Left ventricle myocardium inferior (tissue), 1 donor: ENCODE measurements at regions not wholly inside any gene's neighbourhood (a gene's known extent, or its start where the extent isn't known, plus 50 kb on each side); places are given as distances from the start of the nearest gene placed in this dataset.

Experiments
- DNase-seq: peaks from one replicate; pipeline ENCODE4 v3.0.0-alpha.2; 2020
- H3K27ac ChIP-seq: fragments of 200-600 bp; replicated peaks from 2 replicates; pipeline ENCODE4 v1.8.0; 2021
- H3K27me3 ChIP-seq: fragments of 200-600 bp; 2 replicates; pipeline ENCODE4 v1.8.0; 2021; ENCODE audit warnings: low read depth
- H3K36me3 ChIP-seq: fragments of 200-600 bp; 2 replicates; pipeline ENCODE4 v1.8.0; 2021
- H3K4me1 ChIP-seq: fragments of 200-600 bp; 2 replicates; pipeline ENCODE4 v1.8.0; 2021
- H3K4me3 ChIP-seq: fragments of 200-600 bp; 2 replicates; pipeline ENCODE4 v1.8.0; 2021; ENCODE audit warnings: mild to moderate bottlenecking, moderate library complexity
- H3K9me3 ChIP-seq: fragments of 200-600 bp; replicated peaks from 2 replicates; pipeline ENCODE4 v1.8.0; 2021
- intact Hi-C: fragments of 100-400 bp; cut with micrococcal nuclease; formaldehyde crosslinking; loops from one replicate; pipeline ENCODE4 v1.11.0; 2022
- TF ChIP-seq, protein P1 (sequence below): fragments of 200-600 bp; IDR thresholded peaks from 2 replicates; pipeline ENCODE4 v1.8.0; 2021; ENCODE audit warnings: antibody characterized with exemption, mild to moderate bottlenecking, borderline replicate concordance
- donor health status: DM: no; HTN: yes; CAD: no; lungs with severe emphysema.

DNA sequence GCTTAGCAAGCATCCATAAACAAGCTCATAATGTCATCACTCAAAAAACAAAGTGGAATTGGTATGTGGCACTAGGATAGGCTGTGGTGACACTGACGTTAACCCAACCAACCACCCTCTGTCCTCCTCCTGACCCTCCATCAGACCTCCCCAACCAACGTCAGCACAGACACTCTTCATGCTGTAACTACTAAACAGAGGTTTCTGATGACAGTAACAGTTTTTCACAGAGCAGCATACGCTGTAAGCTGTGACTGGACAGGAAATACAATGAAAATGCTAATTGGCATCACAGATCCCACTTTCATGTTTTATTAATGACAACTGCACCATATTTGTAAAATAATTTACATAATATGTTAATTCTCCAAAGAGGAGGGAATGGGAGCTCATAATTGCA is 238.0 kb downstream of the IRS2 start:
- DNase-seq: no peak
- intact Hi-C loops: no loop called here

DNA sequence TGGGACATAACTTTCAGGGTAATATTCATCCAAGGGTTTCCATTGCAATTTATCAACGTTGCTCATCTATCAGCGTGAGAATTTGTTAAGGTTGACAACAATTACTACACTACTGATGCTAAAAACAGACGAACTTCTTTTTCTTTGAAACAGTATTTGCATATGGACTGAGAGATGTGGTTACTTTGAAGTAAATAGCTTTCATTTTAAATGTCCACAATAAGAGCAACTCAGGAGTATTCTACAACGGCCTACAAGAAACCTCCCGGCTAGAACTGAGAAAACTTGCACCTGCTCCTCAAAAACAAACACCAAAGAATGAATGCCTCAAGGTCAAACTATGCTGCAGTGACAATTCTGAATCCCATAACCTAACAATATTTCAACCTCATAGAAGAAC is 238.4 kb downstream of the IRS2 start:
- intact Hi-C loops: no loop called here
- H3K27me3 ChIP-seq: no peaks in the 10 kb centered on the region
- H3K4me3 ChIP-seq: no peak overlapping the region
- DNase-seq: no peak
- H3K36me3 ChIP-seq: no peaks in the 10 kb centered on the region
- H3K9me3 ChIP-seq: no peaks in the 10 kb centered on the region
- TF ChIP-seq, protein P1, sequence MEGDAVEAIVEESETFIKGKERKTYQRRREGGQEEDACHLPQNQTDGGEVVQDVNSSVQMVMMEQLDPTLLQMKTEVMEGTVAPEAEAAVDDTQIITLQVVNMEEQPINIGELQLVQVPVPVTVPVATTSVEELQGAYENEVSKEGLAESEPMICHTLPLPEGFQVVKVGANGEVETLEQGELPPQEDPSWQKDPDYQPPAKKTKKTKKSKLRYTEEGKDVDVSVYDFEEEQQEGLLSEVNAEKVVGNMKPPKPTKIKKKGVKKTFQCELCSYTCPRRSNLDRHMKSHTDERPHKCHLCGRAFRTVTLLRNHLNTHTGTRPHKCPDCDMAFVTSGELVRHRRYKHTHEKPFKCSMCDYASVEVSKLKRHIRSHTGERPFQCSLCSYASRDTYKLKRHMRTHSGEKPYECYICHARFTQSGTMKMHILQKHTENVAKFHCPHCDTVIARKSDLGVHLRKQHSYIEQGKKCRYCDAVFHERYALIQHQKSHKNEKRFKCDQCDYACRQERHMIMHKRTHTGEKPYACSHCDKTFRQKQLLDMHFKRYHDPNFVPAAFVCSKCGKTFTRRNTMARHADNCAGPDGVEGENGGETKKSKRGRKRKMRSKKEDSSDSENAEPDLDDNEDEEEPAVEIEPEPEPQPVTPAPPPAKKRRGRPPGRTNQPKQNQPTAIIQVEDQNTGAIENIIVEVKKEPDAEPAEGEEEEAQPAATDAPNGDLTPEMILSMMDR: no peak
- H3K4me1 ChIP-seq: no peaks in the 10 kb centered on the region
- H3K27ac ChIP-seq: no peak overlapping the region

More for the DNA sequence above, 238.0 kb downstream of the IRS2 start:
- no peak overlapping the region for H3K27ac ChIP-seq
- H3K27me3 ChIP-seq: no peaks in the 10 kb centered on the region
- no peaks in the 10 kb centered on the region for H3K36me3 ChIP-seq
- H3K4me3 ChIP-seq: no peak overlapping the region
- H3K9me3 ChIP-seq: no peaks in the 10 kb centered on the region
- H3K4me1 ChIP-seq: no peaks in the 10 kb centered on the region
- TF ChIP-seq, protein P1: no peak

DNA sequence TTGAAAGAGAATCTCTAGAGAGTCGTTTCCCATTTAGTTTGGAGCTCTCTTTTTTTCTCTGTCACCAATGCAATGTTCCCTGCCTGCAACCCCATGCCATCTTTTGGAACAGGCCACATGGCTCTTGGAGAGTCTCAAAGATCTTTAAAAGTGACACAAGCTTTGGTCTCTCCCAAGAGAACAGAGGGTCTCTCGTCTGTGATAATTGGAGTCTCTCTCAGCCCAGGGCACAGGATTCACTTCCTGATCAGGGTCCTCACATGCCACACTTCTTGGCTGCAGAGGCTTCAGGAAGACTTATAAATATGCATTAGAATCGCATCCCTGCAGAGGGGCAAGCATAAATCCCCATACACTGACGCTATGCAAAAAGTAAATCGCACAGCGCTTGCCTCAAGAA is 240.5 kb downstream of the IRS2 start:
- intact Hi-C loops: no loop called here
- H3K9me3 ChIP-seq: no peaks in the 10 kb centered on the region
- no peak overlapping the region for H3K4me3 ChIP-seq
- no peak overlapping the region for H3K27ac ChIP-seq
- TF ChIP-seq, protein P1: no peak
- H3K27me3 ChIP-seq: no peaks in the 10 kb centered on the region
- no peak for DNase-seq
- no peaks in the 10 kb centered on the region for H3K36me3 ChIP-seq
- H3K4me1 ChIP-seq: peaks cover 5% of the 10 kb centered on the region

DNA sequence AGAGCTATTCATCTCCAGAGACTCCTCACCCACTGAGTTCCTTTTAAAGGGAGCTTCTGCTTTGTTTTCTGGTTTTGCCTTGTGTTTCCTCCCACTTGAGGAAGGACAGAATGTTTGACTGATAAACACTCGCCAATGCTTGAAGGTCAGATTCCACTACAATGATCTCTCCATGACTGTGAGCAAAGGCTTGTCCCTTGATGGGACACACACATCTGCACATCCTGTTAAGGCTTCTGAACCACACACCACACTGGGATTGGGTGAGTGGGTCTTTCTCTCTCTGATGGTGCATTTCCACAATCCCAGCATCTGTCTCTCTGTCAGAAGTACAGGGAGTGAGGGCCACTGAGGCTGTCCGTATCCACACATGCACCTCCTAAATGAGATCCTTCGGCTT is 245.3 kb downstream of the IRS2 start:
- intact Hi-C loops: no loop called here
- DNase-seq: no peak
- no peaks in the 10 kb centered on the region for H3K9me3 ChIP-seq
- H3K4me1 ChIP-seq: peaks cover 9% of the 10 kb centered on the region
- peaks cover 13% of the 10 kb centered on the region for H3K27me3 ChIP-seq
- TF ChIP-seq, protein P1: no peak
- no peak overlapping the region for H3K4me3 ChIP-seq
- no peak overlapping the region for H3K27ac ChIP-seq
- no peaks in the 10 kb centered on the region for H3K36me3 ChIP-seq

DNA sequence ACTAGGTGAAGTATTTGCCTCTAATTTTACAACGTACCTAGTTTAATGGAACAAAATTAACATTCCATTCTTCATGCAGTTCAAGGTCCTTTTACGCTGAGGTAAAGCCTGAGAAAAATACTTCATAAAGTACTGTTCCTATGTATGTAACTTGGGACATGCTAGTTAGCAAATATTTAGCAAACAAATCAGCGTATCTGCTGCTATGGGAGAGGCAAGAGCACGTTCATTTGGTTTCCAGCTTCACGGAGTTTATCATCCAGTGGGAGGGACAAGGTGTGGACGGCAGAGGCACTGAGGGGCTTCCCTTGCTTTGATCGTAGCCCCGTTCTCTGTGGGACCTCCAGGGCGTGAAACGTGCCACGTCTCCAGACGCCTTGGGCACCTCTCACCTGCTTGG is 248.8 kb downstream of the IRS2 start:
- Histone ChIP-seq H3K36me3 (no peaks in the 10 kb centered on the region), H3K27ac (no peak overlapping the region), H3K4me1 (peaks cover 9% of the 10 kb centered on the region), H3K27me3 (peaks cover 13% of the 10 kb centered on the region), H3K4me3 (no peak overlapping the region), H3K9me3 (no peaks in the 10 kb centered on the region)
- DNase-seq: no peak
- TF ChIP-seq, protein P1: no peak
- intact Hi-C loops: no loop called here

DNA sequence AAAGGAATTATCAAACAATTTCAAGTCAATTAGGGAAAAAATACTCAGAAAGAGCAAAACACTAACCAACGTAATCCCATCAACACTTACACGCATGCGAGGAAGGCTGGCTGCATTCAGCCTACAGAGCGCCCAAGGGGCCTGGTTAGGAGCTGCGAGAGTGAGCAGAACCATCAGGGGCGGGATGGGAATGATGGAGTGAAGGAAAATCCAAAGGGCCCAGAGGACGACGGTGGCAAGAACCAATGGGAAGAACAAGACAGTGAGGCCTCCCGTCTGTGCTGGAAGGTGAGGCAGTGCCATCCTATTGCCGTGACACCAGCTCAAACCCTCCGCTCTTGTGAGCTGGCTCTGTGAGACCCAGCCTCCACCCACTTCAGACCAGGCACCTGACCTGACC is 253.0 kb downstream of the IRS2 start:
- TF ChIP-seq, protein P1: no peak
- intact Hi-C loops: no loop called here
- H3K4me1 ChIP-seq: no peaks in the 10 kb centered on the region
- H3K4me3 ChIP-seq: no peak overlapping the region
- no peak overlapping the region for H3K27ac ChIP-seq
- peaks cover 8% of the 10 kb centered on the region for H3K27me3 ChIP-seq
- no peak for DNase-seq
- H3K36me3 ChIP-seq: no peaks in the 10 kb centered on the region
- no peaks in the 10 kb centered on the region for H3K9me3 ChIP-seq
